A673 (cell line): ENCODE measurements at regions not wholly inside any gene's neighbourhood (a gene's known extent, or its start where the extent isn't known, plus 50 kb on each side); places are given as distances from the start of the nearest gene placed in this dataset.

ENCODE experiments used
- BruUV-seq: library from RNA; stranded (reverse); fragments of 400-500 nt; replicated peaks from 2 replicates; lab custom pipeline; 2021; lab: Mats Ljungman, UMichigan
- CTCF ChIA-PET: fragments of 300-600 bp; sonication (Branson Sonifier 250); formaldehyde crosslinking; loops from one replicate; lab custom pipeline; 2022; ENCODE audit warnings: antibody characterized with exemption; lab: Charles Lee
- POLR2A ChIA-PET: fragments of 300-600 bp; sonication (Branson Sonifier 250); formaldehyde crosslinking; loops from one replicate; lab custom pipeline; 2022; ENCODE audit warnings: antibody characterized with exemption; ENCODE audit not compliant: low non-redundant PET; lab: Charles Lee
- DNase-seq: peaks from one replicate; pipeline ENCODE4 v3.0.0-alpha.2; 2015; ENCODE audit warnings: low spot score
- H3K27ac ChIP-seq: fragments of 200-600 bp; sonication (generic); 2 replicates; pipeline ENCODE4 v1.5.1; 2016; ENCODE audit warnings: mixed run types, low read depth, mild to moderate bottlenecking, mixed read lengths, antibody characterized with exemption, low read length; ENCODE audit not compliant: poor library complexity, severe bottlenecking
- H3K27me3 ChIP-seq: fragments of 200-600 bp; sonication (generic); replicated peaks from 2 replicates; pipeline ENCODE4 v1.6.1; 2017; ENCODE audit warnings: mixed run types, low read depth, mild to moderate bottlenecking, mixed read lengths, antibody characterized with exemption, low read length; ENCODE audit not compliant: insufficient read depth, poor library complexity
- H3K36me3 ChIP-seq: fragments of 200-600 bp; sonication (generic); 2 replicates; pipeline ENCODE4 v1.6.1; 2016; ENCODE audit warnings: mixed run types, mild to moderate bottlenecking, mixed read lengths, antibody characterized with exemption, low read length; ENCODE audit not compliant: insufficient read depth, poor library complexity, severe bottlenecking
- H3K4me1 ChIP-seq: fragments of 200-600 bp; sonication (generic); 2 replicates; pipeline ENCODE4 v1.6.1; 2017; ENCODE audit warnings: mixed run types, mild to moderate bottlenecking, mixed read lengths, antibody characterized with exemption, low read length; ENCODE audit not compliant: insufficient read depth, poor library complexity, severe bottlenecking
- H3K4me3 ChIP-seq: fragments of 200-600 bp; sonication (generic); 2 replicates; pipeline ENCODE4 v1.5.1; 2016; ENCODE audit warnings: low read depth, mixed run types, mild to moderate bottlenecking, mixed read lengths, low read length; ENCODE audit not compliant: poor library complexity, severe bottlenecking
- H3K9me3 ChIP-seq: fragments of 200-600 bp; sonication (generic); 2 replicates; pipeline ENCODE4 v1.6.1; 2016; ENCODE audit warnings: mixed run types, low read depth, mild to moderate bottlenecking, mixed read lengths, antibody characterized with exemption, low read length; ENCODE audit not compliant: poor library complexity, severe bottlenecking
- CTCF ChIP-seq: fragments of 300-800, 200-600 bp; sonication (generic); conservative IDR thresholded peaks from 2 replicates; pipeline ENCODE4 v1.5.1; 2017; ENCODE audit warnings: low read depth, mild to moderate bottlenecking, antibody characterized with exemption, low read length, moderate library complexity, mixed read lengths
- EZH2 ChIP-seq: fragments of 200-600 bp; sonication (generic); IDR thresholded peaks from 2 replicates; pipeline ENCODE4 v1.6.1; 2017; ENCODE audit warnings: borderline replicate concordance, low read depth, mild to moderate bottlenecking, mixed read lengths, antibody characterized with exemption, low read length; ENCODE audit not compliant: poor library complexity, severe bottlenecking
- intact Hi-C: fragments of 100-400 bp; cut with micrococcal nuclease; formaldehyde crosslinking; loops from one replicate; pipeline ENCODE4 v1.10.0; 2022; ENCODE audit not compliant: unreplicated experiment

- H3K27me3 ChIP-seq = no peaks in the 10 kb centered on the region
- H3K36me3 ChIP-seq = no peaks in the 10 kb centered on the region
- H3K4me1 ChIP-seq = no peaks in the 10 kb centered on the region
- BruUV-seq = no TSS peak
- TF ChIP-seq CTCF (no peak), EZH2 (no peak)
- no peaks in the 10 kb centered on the region for H3K9me3 ChIP-seq
- H3K4me3 ChIP-seq = no peak overlapping the region
- intact Hi-C loops = no loop called here
- CTCF ChIA-PET = no interaction called here
- POLR2A ChIA-PET = no interaction called here
- DNase-seq = no peak
- H3K27ac ChIP-seq = no peak overlapping the region
Measured at GRCh38 chr15:36484038-36484778, 95.2 kb upstream of the CDIN1 start.

GRCh38 chr15:36491912-36492311 is 87.5 kb upstream of the CDIN1 start:
- intact Hi-C loops = loop anchor here (10.0 kb wide), 1 partner anchor 217 kb away; no protein-coding TSS in a partner anchor
- H3K4me3 ChIP-seq = no peak overlapping the region
- ChIA-PET CTCF (no interaction called here), POLR2A (no interaction called here)
- H3K36me3 ChIP-seq = no peaks in the 10 kb centered on the region
- BruUV-seq = no TSS peak
- no peaks in the 10 kb centered on the region for H3K9me3 ChIP-seq
- no peak for DNase-seq
- H3K27me3 ChIP-seq = no peaks in the 10 kb centered on the region
- TF ChIP-seq CTCF (no peak), EZH2 (no peak)
- H3K27ac ChIP-seq = no peak overlapping the region
- no peaks in the 10 kb centered on the region for H3K4me1 ChIP-seq

- Histone ChIP-seq H3K9me3 (no peaks in the 10 kb centered on the region), H3K4me3 (no peak overlapping the region), H3K36me3 (no peaks in the 10 kb centered on the region), H3K27me3 (no peaks in the 10 kb centered on the region), H3K4me1 (no peaks in the 10 kb centered on the region), H3K27ac (no peak overlapping the region)
- TF ChIP-seq CTCF = no peak
- no peak for DNase-seq
- CTCF ChIA-PET = no interaction called here
- POLR2A ChIA-PET = no interaction called here
- BruUV-seq = no TSS peak
- intact Hi-C loops = loop anchor here (5.0 to 10.0 kb wide), 2 partner anchors 221 to 978 kb away; no protein-coding TSS in a partner anchor
Measured at GRCh38 chr15:36495456-36495991, 83.9 kb upstream of the CDIN1 start.
